Thymus (tissue), 11 donors: ENCODE measurements at regions not wholly inside any gene's neighbourhood (a gene's known extent, or its start where the extent isn't known, plus 50 kb on each side); places are given as distances from the start of the nearest gene placed in this dataset.

ENCODE experiments used
- DNase-seq, 9 donors: peaks; one replicate each; pipeline ENCODE4 v3.0.0-alpha.2; 2013; ENCODE audit warnings: low spot score in 9 of 9, low read depth in 6 of 9, missing footprints in 1 of 9
- H3K27ac ChIP-seq, 2 donors: one replicate each; pipeline ENCODE4 v1.5.1; 2013; ENCODE audit warnings: control low read depth in 1 of 2, low read depth in 1 of 2, low read length in 1 of 2, mild to moderate bottlenecking in 1 of 2, moderate library complexity in 1 of 2
- H3K27me3 ChIP-seq, 2 donors: one replicate each; pipeline ENCODE4 v1.5.1; 2013; ENCODE audit warnings: low read length in 1 of 2; ENCODE audit not compliant: control insufficient read depth in 2 of 2, insufficient read depth in 1 of 2
- H3K36me3 ChIP-seq, 2 donors: one replicate each; pipeline ENCODE4 v1.5.1; 2013; ENCODE audit warnings: low read length in 1 of 2, mild to moderate bottlenecking in 1 of 2, moderate library complexity in 1 of 2; ENCODE audit not compliant: control insufficient read depth in 2 of 2, insufficient read depth in 2 of 2
- H3K4me1 ChIP-seq, 2 donors: one replicate each; pipeline ENCODE4 v1.5.1; 2013; ENCODE audit warnings: low read length in 2 of 2; ENCODE audit not compliant: control insufficient read depth in 2 of 2, insufficient read depth in 2 of 2
- H3K4me3 ChIP-seq, 2 donors: one replicate each; pipeline ENCODE4 v1.5.1; 2013; ENCODE audit warnings: low read length in 2 of 2, control low read depth in 1 of 2, mild to moderate bottlenecking in 1 of 2
- H3K9me3 ChIP-seq, 2 donors: one replicate each; pipeline ENCODE4 v1.5.1; 2013; ENCODE audit warnings: low read length in 1 of 2, mild to moderate bottlenecking in 1 of 2; ENCODE audit not compliant: control insufficient read depth in 2 of 2, insufficient read depth in 1 of 2
- WGBS: extraction: QIAGEN DNeasy Blood & Tissue Kit; methylation state at CpG from one replicate; pipeline ENCODE4 v1.1.7; 2013; 5-methylcytosine and 5-hydroxymethylcytosine counted together
- donor health status: healthy.

DNA sequence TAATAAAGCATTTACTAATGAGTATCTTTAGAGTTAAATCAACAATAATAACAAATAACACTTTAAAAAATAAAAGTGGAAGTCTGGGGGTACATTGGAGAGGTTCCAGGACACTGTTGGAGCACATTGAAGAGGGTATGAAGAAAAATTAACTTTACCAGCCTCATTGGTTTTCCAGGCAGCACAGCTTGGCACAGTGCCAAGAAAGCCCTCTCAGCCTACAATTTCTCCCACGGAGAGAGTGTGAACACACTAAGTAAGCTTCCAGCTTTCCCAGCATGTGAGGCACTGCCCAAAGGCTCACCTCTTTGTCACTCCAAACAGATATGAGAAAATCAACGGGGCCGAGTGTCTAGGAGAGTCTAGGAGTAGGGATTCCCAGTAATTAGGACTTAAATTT is 1912.8 kb upstream of the NUDT12 start:
- H3K27me3 ChIP-seq: no peaks in the 10 kb centered on the region
- H3K9me3 ChIP-seq: peaks cover 0 to 8% of the 10 kb centered on the region in 2 donors
- H3K27ac ChIP-seq: no peak overlapping the region
- no peaks in the 10 kb centered on the region for H3K4me1 ChIP-seq
- 91% methylated on average over 3 of the region's 3 CpGs for WGBS
- H3K36me3 ChIP-seq: no peaks in the 10 kb centered on the region
- H3K4me3 ChIP-seq: no peak overlapping the region
- DNase-seq: no peak

DNA sequence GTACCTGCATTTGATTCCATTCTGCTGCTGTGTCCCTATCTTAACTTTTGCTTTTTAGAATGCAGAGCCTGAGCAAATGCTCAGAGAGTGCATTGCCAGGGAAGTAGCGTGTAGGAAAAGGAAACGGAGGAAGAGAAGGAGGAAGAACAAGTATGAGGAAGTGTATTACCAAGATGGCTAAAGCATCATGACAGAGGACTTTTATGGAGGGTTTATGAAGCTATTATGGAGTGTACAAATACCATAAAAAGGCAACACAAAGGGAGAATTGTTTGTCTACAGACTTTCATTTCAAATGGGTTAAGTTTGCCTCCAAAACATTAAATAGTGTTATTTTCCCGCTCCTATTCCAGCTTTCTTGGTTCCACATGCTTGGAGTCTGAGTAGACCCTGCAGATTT is 1899.8 kb upstream of the NUDT12 start:
- H3K4me3 ChIP-seq: no peak overlapping the region
- no peaks in the 10 kb centered on the region for H3K36me3 ChIP-seq
- H3K27me3 ChIP-seq: no peaks in the 10 kb centered on the region
- H3K27ac ChIP-seq: no peak overlapping the region
- H3K9me3 ChIP-seq: peaks cover 1 to 9% of the 10 kb centered on the region in 2 donors
- DNase-seq: no peak
- 90% methylated on average over 3 of the region's 3 CpGs for WGBS
- no peaks in the 10 kb centered on the region for H3K4me1 ChIP-seq

DNA sequence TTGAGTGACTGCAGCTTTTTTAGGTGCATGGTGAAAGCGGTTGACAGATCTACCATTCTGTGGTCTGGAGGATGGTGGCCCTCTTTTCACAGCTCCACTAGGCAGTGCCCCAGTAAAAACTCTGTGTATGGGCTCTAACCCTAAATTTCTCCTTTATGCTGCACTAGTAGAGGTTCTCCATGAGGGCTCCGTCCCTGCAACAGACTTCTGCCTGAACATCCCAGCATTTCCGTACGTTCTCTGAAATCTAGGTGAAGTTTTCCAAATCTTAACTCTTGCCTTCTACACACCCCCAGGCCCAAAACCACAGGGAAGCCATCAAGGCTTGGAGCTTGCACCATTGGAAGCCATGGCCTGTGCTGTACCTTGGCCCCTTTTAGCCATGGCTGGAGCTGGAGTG is 1898.1 kb upstream of the NUDT12 start:
- Histone ChIP-seq H3K27me3 (no peaks in the 10 kb centered on the region), H3K9me3 (peaks cover 1 to 9% of the 10 kb centered on the region in 2 donors), H3K27ac (no peak overlapping the region), H3K4me1 (no peaks in the 10 kb centered on the region), H3K4me3 (no peak overlapping the region), H3K36me3 (no peaks in the 10 kb centered on the region)
- DNase-seq: no peak
- WGBS: 96% methylated on average over 4 of the region's 4 CpGs

DNA sequence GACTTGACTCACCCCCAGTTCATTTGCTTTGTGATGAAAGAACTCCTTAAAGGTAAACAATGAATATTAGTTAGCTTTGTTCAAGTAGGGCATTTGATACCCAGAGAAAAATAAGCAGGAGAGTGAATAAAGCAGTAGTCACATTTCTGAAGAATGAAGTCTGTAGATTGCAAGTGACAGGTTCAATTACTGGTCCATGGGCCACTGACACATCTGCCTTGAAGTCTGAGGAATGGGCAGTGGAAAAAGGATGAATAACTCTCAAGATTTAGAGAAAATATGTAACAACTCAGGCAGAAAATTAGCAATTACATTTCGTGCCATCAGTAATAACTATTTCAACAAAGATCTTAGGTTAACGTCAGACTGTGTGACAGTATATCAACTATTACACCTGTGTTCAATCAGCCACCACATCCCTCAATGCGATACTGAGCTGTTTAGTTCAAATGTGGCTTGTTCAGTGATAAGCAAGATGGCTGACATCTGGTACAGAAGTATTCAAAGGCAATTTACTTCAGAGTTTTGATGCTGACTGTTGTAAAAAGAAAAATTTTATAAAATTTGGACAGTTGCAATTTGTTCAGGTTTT is 1890.7 kb upstream of the NUDT12 start:
- peaks cover 1 to 8% of the 10 kb centered on the region in 2 donors for H3K9me3 ChIP-seq
- H3K4me1 ChIP-seq: no peaks in the 10 kb centered on the region
- H3K36me3 ChIP-seq: no peaks in the 10 kb centered on the region
- no peaks in the 10 kb centered on the region for H3K27me3 ChIP-seq
- no peak overlapping the region for H3K4me3 ChIP-seq
- WGBS: 89% methylated on average over 3 of the region's 3 CpGs
- DNase-seq: no peak
- H3K27ac ChIP-seq: no peak overlapping the region

DNA sequence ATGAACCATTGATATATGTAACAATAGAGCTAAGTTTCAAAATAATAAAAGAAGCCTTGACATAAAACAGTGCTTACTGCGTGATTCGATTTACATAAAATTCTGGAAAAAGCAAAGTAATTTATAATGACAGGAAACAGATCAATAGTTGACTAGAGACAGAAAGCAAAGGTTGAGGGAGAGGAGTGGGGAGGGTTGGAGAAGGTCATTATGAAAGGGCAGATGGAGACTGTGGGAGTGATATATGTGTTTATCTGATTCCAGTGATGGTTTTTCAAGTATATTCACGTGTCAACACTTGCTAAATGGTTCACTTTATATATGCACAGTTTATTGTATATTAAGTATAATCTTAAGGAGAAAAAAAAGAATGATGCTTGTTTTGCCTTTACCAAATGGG is 1885.7 kb upstream of the NUDT12 start:
- Histone ChIP-seq H3K9me3 (peaks cover 1 to 13% of the 10 kb centered on the region in 2 donors), H3K4me1 (no peaks in the 10 kb centered on the region), H3K27ac (no peak overlapping the region), H3K36me3 (no peaks in the 10 kb centered on the region), H3K27me3 (no peaks in the 10 kb centered on the region), H3K4me3 (no peak overlapping the region)
- no peak for DNase-seq
- 81% methylated on average over 3 of the region's 3 CpGs for WGBS

DNA sequence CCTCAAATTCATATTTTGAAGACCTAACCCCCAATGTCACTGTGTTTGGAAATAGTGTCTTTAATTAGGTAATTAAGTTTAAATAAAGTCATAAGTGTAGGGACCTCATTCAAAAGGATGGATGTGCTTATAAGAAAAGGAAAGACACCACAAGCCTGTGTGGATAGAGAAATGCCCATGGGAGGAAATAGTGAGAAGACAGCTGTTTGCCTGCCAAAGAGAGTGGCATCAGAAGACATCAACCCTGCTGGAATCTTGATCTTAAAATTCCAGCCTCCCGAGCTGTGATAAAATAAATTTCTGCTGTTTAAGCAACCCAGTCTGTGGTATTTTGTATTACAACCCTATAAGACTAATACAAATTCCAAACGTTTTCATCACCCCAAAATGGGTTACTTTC is 1867.9 kb upstream of the NUDT12 start:
- 73% methylated on average over 2 of the region's 2 CpGs for WGBS
- Histone ChIP-seq H3K27ac (no peak overlapping the region), H3K27me3 (no peaks in the 10 kb centered on the region), H3K36me3 (no peaks in the 10 kb centered on the region), H3K4me1 (no peaks in the 10 kb centered on the region), H3K9me3 (no peaks in the 10 kb centered on the region), H3K4me3 (no peak overlapping the region)
- no peak for DNase-seq

DNA sequence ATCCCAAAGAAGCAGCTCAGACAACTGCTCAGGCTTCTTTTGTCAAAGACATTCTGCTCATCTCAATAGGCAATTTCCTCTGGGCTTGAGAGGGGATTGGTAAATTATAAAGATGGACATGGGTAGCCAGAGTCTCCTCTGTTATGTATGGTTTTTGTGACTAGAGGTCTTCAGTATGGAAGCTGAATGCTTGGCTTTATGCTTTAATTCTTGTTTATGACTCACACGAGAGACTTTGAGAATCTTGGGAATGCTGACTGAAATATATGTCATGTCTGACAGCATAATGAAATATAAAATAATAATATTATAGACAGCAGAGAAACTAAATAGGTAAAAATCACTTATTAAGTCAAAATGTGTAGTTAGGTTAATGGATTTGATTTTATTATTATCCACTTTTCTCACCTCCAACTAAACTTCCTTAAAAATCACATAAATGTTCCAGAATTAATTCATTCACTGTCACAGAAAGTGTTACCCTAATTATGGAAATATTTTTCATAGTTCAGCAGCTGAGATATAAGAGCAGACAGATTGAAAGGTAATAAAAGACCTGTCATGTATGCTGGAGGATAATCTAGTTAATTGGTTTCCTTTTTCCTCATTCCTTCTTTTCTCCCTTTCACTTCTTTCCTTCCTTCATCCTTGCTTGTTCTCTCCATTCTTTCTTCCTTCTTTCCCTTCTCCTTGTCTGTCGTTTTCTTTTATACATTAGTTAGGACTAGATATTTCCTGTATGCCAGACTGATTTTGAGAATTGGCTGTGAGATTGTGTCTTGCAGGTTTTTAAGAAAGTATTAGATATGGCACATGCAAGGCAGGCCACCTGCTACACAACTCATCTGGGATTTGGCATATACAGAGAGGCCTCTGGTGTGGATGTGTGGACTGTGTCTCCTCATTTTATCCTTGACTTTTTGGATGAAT is 1866.1 kb upstream of the NUDT12 start:
- no peak overlapping the region for H3K27ac ChIP-seq
- no peak for DNase-seq
- H3K9me3 ChIP-seq: no peaks in the 10 kb centered on the region
- no peaks in the 10 kb centered on the region for H3K4me1 ChIP-seq
- WGBS: 90% methylated on average over 2 of the region's 2 CpGs
- H3K4me3 ChIP-seq: no peak overlapping the region
- H3K27me3 ChIP-seq: no peaks in the 10 kb centered on the region
- H3K36me3 ChIP-seq: no peaks in the 10 kb centered on the region

DNA sequence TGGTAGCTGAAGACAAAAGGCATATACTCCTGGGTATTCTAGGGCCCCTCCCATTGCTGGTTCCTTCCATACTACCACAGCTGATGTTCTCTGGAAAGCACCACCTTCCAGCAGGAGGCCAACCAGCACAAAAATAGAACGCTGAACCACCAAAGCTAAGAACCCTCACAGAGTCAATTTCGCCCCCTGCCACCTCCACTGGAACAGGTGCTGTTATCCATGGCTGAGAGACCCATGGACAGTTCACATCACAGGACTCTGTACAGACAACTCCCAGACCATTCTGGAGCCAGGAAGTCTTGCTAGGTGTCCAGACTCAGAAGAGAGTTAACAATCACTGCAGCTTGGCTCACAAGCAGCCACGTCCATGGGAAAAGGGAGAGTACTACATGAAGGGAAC is 1851.5 kb upstream of the NUDT12 start:
- no peak for DNase-seq
- peaks cover 0 to 12% of the 10 kb centered on the region in 2 donors for H3K9me3 ChIP-seq
- WGBS: 92% methylated on average over 3 of the region's 3 CpGs
- no peaks in the 10 kb centered on the region for H3K4me1 ChIP-seq
- H3K36me3 ChIP-seq: no peaks in the 10 kb centered on the region
- H3K4me3 ChIP-seq: no peak overlapping the region
- H3K27me3 ChIP-seq: no peaks in the 10 kb centered on the region
- H3K27ac ChIP-seq: no peak overlapping the region

DNA sequence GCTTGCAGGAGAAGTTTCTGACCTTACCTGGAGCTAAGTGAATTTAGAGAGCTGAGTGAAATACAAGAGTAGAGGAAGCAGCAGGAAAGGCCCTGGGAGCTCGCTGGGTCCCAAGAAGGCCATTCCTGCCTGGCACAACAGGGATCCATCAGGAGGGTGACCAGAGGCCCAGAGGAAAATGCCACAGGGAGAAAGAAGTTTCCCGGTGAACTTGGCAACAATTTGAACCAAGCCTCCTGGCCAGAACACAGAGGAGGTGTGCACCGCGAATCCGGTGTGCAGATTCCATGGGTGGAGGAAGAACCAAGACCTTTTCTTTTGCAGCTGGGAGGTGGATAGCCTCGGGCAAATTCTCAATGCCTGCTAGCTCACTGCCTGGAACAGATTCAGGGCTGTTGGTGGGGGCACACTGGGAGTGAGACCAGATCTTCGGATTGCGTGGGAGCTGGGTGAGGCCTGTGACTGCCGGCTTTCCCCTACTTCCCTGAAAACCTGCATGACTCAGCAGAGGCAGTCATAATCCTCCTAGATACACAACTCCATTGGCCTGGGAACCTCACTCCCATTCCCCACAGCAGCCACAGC is 1850.9 kb upstream of the NUDT12 start:
- Histone ChIP-seq H3K9me3 (peaks cover 0 to 12% of the 10 kb centered on the region in 2 donors), H3K27me3 (no peaks in the 10 kb centered on the region), H3K4me3 (no peak overlapping the region), H3K27ac (no peak overlapping the region), H3K36me3 (no peaks in the 10 kb centered on the region), H3K4me1 (no peaks in the 10 kb centered on the region)
- DNase-seq: no peak
- WGBS: 96% methylated on average over 9 of the region's 9 CpGs
